Stimulated activated CD8-positive, alpha-beta memory T cell treated with anti-CD3 and anti-CD28 coated beads, Interleukin-4, amount 100 ng/mL, for 4 hours (primary cell): ENCODE measurements at regions not wholly inside any gene's neighbourhood (a gene's known extent, or its start where the extent isn't known, plus 50 kb on each side); places are given as distances from the start of the nearest gene placed in this dataset.

Source experiments
- DNase-seq, 2 donors: peaks; one replicate each; pipeline ENCODE4 v3.0.0-alpha.2; 2020; ENCODE audit warnings: low read depth in 2 of 2, low spot score in 1 of 2

DNA sequence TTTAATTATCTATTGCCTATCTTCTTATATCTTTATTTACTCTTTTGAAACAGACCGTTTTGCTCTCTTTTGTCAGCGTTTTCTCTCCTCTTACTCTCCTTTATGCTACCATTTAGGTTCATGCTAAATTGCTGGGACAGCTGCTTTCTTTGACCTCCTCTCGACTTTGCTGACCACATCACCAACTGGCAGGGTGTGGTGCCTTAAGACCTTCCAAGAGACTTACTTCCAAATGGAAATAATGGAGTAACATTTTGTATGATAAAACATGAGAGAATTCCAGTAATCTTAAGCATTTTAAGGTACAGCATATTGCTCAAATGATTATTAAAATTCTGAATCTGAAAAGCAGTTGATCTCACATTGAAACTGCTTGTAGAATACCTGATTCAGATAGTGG lies 71.5 kb upstream of the MEF2C start:
- no peak for DNase-seq

- no peak for DNase-seq
Observed at GRCh38 chr5:88952996-88953643, 70.1 kb upstream of the MEF2C start.

- no peak for DNase-seq
Observed at GRCh38 chr5:88952344-88952743, 69.4 kb upstream of the MEF2C start.

DNA sequence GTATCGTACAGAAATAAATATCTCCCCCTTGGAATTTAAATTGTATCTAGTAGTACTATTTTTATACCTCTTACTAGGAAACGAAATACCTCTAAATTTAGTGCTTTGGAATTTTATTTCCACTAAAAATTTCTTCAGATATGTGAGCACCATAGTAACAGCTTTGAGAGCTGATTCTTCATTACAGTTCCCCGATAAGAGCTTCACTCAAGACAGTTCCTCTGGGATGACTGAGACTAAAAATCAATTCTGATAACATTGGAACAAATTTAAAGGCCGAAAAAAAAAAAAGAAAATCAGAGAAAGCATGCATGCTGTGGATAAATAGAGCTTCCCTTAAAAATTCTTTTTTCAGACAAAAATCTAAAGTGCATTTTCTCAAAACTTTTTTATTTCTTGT lies 68.5 kb upstream of the MEF2C start:
- no peak for DNase-seq

DNA sequence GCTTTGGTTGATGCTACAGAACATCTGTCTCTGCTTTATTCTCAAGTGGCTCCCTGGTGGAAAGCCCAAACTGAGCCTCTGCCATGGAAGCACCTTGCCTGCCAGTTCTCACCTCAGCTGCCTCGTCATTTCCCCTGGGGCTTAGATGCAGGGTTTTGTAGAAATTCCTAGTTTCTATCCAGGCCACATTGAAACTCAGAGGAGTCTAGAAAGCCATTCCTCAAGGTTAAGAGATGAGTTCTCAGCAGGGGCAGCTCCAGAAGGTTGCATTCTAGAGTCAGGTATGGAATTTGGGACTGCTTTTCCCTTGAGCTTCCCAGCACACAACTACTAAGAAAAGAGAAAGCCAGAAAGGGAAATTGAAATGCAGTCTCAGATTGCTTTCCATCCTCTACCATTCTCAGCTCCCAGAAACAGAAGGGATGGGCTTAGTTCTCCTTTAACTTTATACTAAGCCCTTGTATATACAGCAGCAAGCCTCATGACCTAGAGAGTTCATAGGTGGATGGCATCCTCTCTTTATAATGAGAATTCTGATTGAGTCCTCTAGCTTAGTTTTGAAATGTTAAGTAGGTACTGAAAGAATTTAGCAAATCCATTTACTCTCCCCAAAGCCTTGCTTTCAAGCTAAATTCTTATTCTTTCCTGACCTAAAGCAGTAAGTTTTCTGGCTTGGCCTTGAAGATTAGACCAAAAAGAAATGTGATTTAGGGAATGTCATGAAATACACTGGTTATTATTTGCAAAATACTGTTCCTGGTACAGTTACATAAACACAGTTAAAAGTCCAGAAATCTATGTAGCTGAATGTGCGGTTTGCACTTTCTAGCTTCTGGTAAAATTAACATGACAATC lies 66.0 kb upstream of the MEF2C start:
- DNase-seq, result no peak

- DNase-seq, result no peak
Observed at GRCh38 chr5:88944751-88945531, 62.0 kb upstream of the MEF2C start.

- DNase-seq, result no peak
Observed at GRCh38 chr5:88941581-88941980, 58.6 kb upstream of the MEF2C start.

- DNase-seq, result no peak
Observed at GRCh38 chr5:88940713-88941112, 57.7 kb upstream of the MEF2C start.

GRCh38 chr5:88939300-88939699 lies 56.3 kb upstream of the MEF2C start:
- no peak for DNase-seq

- no peak for DNase-seq
Observed at GRCh38 chr5:88938488-88938887, 55.5 kb upstream of the MEF2C start.

GRCh38 chr5:88937406-88937805 lies 54.4 kb upstream of the MEF2C start:
- DNase-seq, result no peak

DNA sequence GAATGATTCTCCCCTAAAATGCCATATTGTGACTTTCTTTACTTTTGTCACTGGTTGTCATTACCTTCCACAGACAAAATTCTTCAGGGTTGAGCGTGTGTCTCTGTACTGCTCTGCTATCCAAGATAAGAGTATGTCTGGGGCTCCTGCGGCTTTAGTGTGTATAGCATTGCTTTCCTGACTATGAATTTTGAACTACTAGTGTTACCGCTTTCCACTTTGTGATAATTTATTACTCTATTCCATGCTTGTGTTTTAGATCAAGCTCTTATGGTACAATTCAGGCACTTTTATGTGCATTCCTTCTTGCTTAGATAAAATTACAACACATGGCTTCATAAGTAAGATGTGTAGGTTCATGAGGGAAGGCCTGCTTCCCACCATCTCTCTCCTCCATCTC lies 51.5 kb upstream of the MEF2C start:
- no peak for DNase-seq
